ENCODE measurements at regions not wholly inside any gene's neighbourhood (a gene's known extent, or its start where the extent isn't known, plus 50 kb on each side); places are given as distances from the start of the nearest gene placed in this dataset.

- no peak for DNase-seq
- no peak for TF ChIP-seq CTCF (IDR thresholded peaks at IDR 0.05)
- TF ChIP-seq POLR2A (IDR thresholded peaks at IDR 0.05), result no peak
- Histone ChIP-seq H3K27me3 (no peaks in the 10 kb centered on the region), H3K9me3 (no peaks in the 10 kb centered on the region), H3K4me1 (no peaks in the 10 kb centered on the region), H3K27ac (no peak overlapping the region), H3K36me3 (no peaks in the 10 kb centered on the region), H3K4me3 (no peak overlapping the region)
Observed at GRCh38 chr5:130995254-130995515, 169.9 kb downstream of the HINT1 start.

GRCh38 chr5:130994496-130995253, 170.4 kb downstream of the HINT1 start:
- H3K36me3 ChIP-seq, result no peaks in the 10 kb centered on the region
- DNase-seq, result no peak
- TF ChIP-seq POLR2A (IDR thresholded peaks at IDR 0.05) (no peak), CTCF (IDR thresholded peaks at IDR 0.05) (no peak)

GRCh38 chr5:130992621-130993020, 172.4 kb downstream of the HINT1 start:
- no peaks in the 10 kb centered on the region for H3K36me3 ChIP-seq
- TF ChIP-seq CTCF (IDR thresholded peaks at IDR 0.05) (no peak), POLR2A (IDR thresholded peaks at IDR 0.05) (no peak)
- DNase-seq, result no peak
- no peak overlapping the region for H3K4me3 ChIP-seq
- H3K27me3 ChIP-seq, result no peaks in the 10 kb centered on the region
- H3K4me1 ChIP-seq, result no peaks in the 10 kb centered on the region
- no peaks in the 10 kb centered on the region for H3K9me3 ChIP-seq
- no peak overlapping the region for H3K27ac ChIP-seq

More at GRCh38 chr5:130994496-130995253, 170.4 kb downstream of the HINT1 start:
- Histone ChIP-seq H3K27ac (no peak overlapping the region), H3K4me1 (no peaks in the 10 kb centered on the region), H3K9me3 (no peaks in the 10 kb centered on the region), H3K4me3 (no peak overlapping the region), H3K27me3 (no peaks in the 10 kb centered on the region)

- no peak for DNase-seq
- H3K27ac ChIP-seq, result no peak overlapping the region
- no peaks in the 10 kb centered on the region for H3K4me1 ChIP-seq
- H3K27me3 ChIP-seq, result no peaks in the 10 kb centered on the region
- TF ChIP-seq CTCF (IDR thresholded peaks at IDR 0.05) (no peak), POLR2A (IDR thresholded peaks at IDR 0.05) (no peak)
- H3K4me3 ChIP-seq, result no peak overlapping the region
- no peaks in the 10 kb centered on the region for H3K36me3 ChIP-seq
- H3K9me3 ChIP-seq, result no peaks in the 10 kb centered on the region
Observed at GRCh38 chr5:130992095-130992494, 173.0 kb downstream of the HINT1 start.

- H3K36me3 ChIP-seq, result no peaks in the 10 kb centered on the region
- no peaks in the 10 kb centered on the region for H3K9me3 ChIP-seq
- H3K27me3 ChIP-seq, result no peaks in the 10 kb centered on the region
- no peaks in the 10 kb centered on the region for H3K4me1 ChIP-seq
- DNase-seq, result no peak
- no peak for TF ChIP-seq POLR2A (IDR thresholded peaks at IDR 0.05)
- H3K4me3 ChIP-seq, result no peak overlapping the region
- H3K27ac ChIP-seq, result no peak overlapping the region
Observed at GRCh38 chr5:130985776-130986175, 179.3 kb downstream of the HINT1 start.

- no peak for TF ChIP-seq CTCF (IDR thresholded peaks at IDR 0.05)
- no peak for DNase-seq
- no peaks in the 10 kb centered on the region for H3K27me3 ChIP-seq
Observed at GRCh38 chr5:130981663-130982062, 183.4 kb downstream of the HINT1 start.

More at GRCh38 chr5:130981663-130982062, 183.4 kb downstream of the HINT1 start:
- H3K9me3 ChIP-seq, result no peaks in the 10 kb centered on the region
- no peak overlapping the region for H3K27ac ChIP-seq
- H3K36me3 ChIP-seq, result no peaks in the 10 kb centered on the region
- H3K4me3 ChIP-seq, result no peak overlapping the region
- no peaks in the 10 kb centered on the region for H3K4me1 ChIP-seq
